ENCODE measurements at regions not wholly inside any gene's neighbourhood (a gene's known extent, or its start where the extent isn't known, plus 50 kb on each side); places are given as distances from the start of the nearest gene placed in this dataset.

GRCh38 chr5:68521776-68522175 is 306.2 kb downstream of the PIK3R1 start:
- no peak overlapping the region for H3K4me3 ChIP-seq
- WGBS, 5 donors, result 42 to 75% (median 72%) methylated on average over 1 of the region's 1 CpG
- DNase-seq, result no peak
- H3K27ac ChIP-seq, result no peak overlapping the region
- H3K36me3 ChIP-seq, result no peaks in the 10 kb centered on the region
- no peaks in the 10 kb centered on the region for H3K4me1 ChIP-seq
- no peaks in the 10 kb centered on the region for H3K9me3 ChIP-seq
- intact Hi-C loops (cut with DNase I; ENCODE audit: low total_unique reads), result no loop called here
- TF ChIP-seq POLR2A (IDR thresholded peaks at IDR 0.05), result no peak
- TF ChIP-seq POLR2AphosphoS5 (IDR thresholded peaks at IDR 0.05), result no peak
- TF ChIP-seq CTCF (IDR thresholded peaks at IDR 0.05 in 8 of 11, conservative IDR thresholded peaks at IDR 0.05 in 3 of 11), result no peak
- H3K27me3 ChIP-seq (replicated peaks in 1 of 7), result no peaks in the 10 kb centered on the region

- H3K27me3 ChIP-seq (replicated peaks in 1 of 7), result no peaks in the 10 kb centered on the region
- intact Hi-C loops (cut with DNase I; ENCODE audit: low total_unique reads), result no loop called here
- TF ChIP-seq POLR2AphosphoS5 (IDR thresholded peaks at IDR 0.05), result no peak
- no peak for TF ChIP-seq POLR2A (IDR thresholded peaks at IDR 0.05)
- no peak for TF ChIP-seq CTCF (IDR thresholded peaks at IDR 0.05 in 8 of 11, conservative IDR thresholded peaks at IDR 0.05 in 3 of 11)
- no peaks in the 10 kb centered on the region for H3K4me1 ChIP-seq
- no peaks in the 10 kb centered on the region for H3K36me3 ChIP-seq
- no peak overlapping the region for H3K27ac ChIP-seq
- H3K9me3 ChIP-seq, result peaks cover 0 to 8% (median 3%) of the 10 kb centered on the region in 8 donors
- WGBS, 5 donors, result 93 to 98% (median 96%) methylated on average over 4 of the region's 4 CpGs
- DNase-seq, result no peak
- H3K4me3 ChIP-seq, result no peak overlapping the region
These were observed 307.3 kb downstream of the PIK3R1 start for GRCh38 chr5:68522863-68523262.

GRCh38 chr5:68528821-68529273 is 313.3 kb downstream of the PIK3R1 start:
- Histone ChIP-seq H3K4me3 (no peak overlapping the region), H3K27me3 (replicated peaks in 1 of 7) (no peaks in the 10 kb centered on the region), H3K9me3 (peaks cover 0 to 17% (median 10%) of the 10 kb centered on the region in 8 donors), H3K36me3 (no peaks in the 10 kb centered on the region), H3K27ac (no peak overlapping the region), H3K4me1 (peaks cover 0 to 9% (median 0%) of the 10 kb centered on the region in 6 donors)
- 80 to 94% (median 88%) methylated on average over 3 of the region's 3 CpGs for WGBS, 5 donors
- intact Hi-C loops (cut with DNase I; ENCODE audit: low total_unique reads), result no loop called here
- DNase-seq, result no peak
- TF ChIP-seq CTCF (IDR thresholded peaks at IDR 0.05 in 8 of 11, conservative IDR thresholded peaks at IDR 0.05 in 3 of 11) (no peak), POLR2A (IDR thresholded peaks at IDR 0.05) (no peak), POLR2AphosphoS5 (IDR thresholded peaks at IDR 0.05) (no peak)

GRCh38 chr5:68529581-68529980 is 314.0 kb downstream of the PIK3R1 start:
- Histone ChIP-seq H3K4me1 (peaks cover 0 to 12% (median 0%) of the 10 kb centered on the region in 6 donors), H3K27ac (no peak overlapping the region), H3K4me3 (no peak overlapping the region), H3K36me3 (no peaks in the 10 kb centered on the region), H3K9me3 (peaks cover 0 to 17% (median 10%) of the 10 kb centered on the region in 8 donors), H3K27me3 (replicated peaks in 1 of 7) (peaks cover 0 to 6% (median 0%) of the 10 kb centered on the region in 7 donors)
- no peak for TF ChIP-seq CTCF (IDR thresholded peaks at IDR 0.05 in 8 of 11, conservative IDR thresholded peaks at IDR 0.05 in 3 of 11)
- TF ChIP-seq POLR2AphosphoS5 (IDR thresholded peaks at IDR 0.05), result no peak
- TF ChIP-seq POLR2A (IDR thresholded peaks at IDR 0.05), result no peak
- intact Hi-C loops (cut with DNase I; ENCODE audit: low total_unique reads), result no loop called here
- WGBS, 5 donors, result 55 to 79% (median 67%) methylated on average over 3 of the region's 3 CpGs
- DNase-seq, result no peak
